ENCODE measurements at regions not wholly inside any gene's neighbourhood (a gene's known extent, or its start where the extent isn't known, plus 50 kb on each side); places are given as distances from the start of the nearest gene placed in this dataset.

DNA sequence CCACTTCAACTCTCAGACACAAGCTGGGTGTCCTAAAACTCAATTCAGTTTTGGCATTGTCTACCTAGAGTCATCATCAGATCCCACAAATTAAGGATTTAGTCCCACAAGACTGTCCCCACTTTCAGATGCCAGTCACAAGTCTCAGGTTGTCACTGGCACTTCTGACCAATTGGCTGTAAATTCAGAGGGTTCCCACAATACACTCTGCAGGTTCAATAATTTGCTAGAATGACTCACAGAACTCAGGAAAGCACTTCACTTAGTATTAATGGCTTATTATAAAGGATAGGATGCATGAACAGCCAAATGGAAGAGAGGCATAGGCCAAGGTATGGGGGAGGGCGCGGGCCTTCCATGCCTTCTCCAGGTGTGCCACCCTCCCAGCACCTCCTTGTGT is 209.1 kb downstream of the SREK1 start:
- Mint-ChIP-seq H3K27ac (no peak overlapping the region), H3K27me3 (ENCODE audit: insufficient read depth, low read depth) (peaks cover 11% of the 10 kb centered on the region), H3K4me1 (no peaks in the 10 kb centered on the region), H3K36me3 (no peaks in the 10 kb centered on the region), H3K4me3 (no peak overlapping the region), H3K9me3 (no peaks in the 10 kb centered on the region)
- no peak overlapping the region for H3K4me2 ChIP-seq
- H3K27me3 ChIP-seq = no peaks in the 10 kb centered on the region
- H3K9me3 ChIP-seq (ENCODE audit: low read depth) = no peaks in the 10 kb centered on the region
- H3K4me1 ChIP-seq = no peaks in the 10 kb centered on the region
- H3K79me2 ChIP-seq (ENCODE audit: low read depth) = no peaks in the 10 kb centered on the region
- TF ChIP-seq EZH2phosphoT487 (IDR thresholded peaks at IDR 0.05) (no peak), EZH2 (IDR thresholded peaks at IDR 0.05) (no peak)
- TF ChIP-seq, protein P1, sequence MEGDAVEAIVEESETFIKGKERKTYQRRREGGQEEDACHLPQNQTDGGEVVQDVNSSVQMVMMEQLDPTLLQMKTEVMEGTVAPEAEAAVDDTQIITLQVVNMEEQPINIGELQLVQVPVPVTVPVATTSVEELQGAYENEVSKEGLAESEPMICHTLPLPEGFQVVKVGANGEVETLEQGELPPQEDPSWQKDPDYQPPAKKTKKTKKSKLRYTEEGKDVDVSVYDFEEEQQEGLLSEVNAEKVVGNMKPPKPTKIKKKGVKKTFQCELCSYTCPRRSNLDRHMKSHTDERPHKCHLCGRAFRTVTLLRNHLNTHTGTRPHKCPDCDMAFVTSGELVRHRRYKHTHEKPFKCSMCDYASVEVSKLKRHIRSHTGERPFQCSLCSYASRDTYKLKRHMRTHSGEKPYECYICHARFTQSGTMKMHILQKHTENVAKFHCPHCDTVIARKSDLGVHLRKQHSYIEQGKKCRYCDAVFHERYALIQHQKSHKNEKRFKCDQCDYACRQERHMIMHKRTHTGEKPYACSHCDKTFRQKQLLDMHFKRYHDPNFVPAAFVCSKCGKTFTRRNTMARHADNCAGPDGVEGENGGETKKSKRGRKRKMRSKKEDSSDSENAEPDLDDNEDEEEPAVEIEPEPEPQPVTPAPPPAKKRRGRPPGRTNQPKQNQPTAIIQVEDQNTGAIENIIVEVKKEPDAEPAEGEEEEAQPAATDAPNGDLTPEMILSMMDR (IDR thresholded peaks at IDR 0.05) = no peak
- H2AFZ ChIP-seq (replicated peaks) = no peak overlapping the region
- no peak overlapping the region for H3K9ac ChIP-seq
- no peaks in the 10 kb centered on the region for H4K20me1 ChIP-seq (ENCODE audit: low read depth)
- H3F3A ChIP-seq (ENCODE audit: low read depth) = no peaks in the 10 kb centered on the region
- H3K4me3 ChIP-seq = no peak overlapping the region
- no peak overlapping the region for H3K27ac ChIP-seq
- no peaks in the 10 kb centered on the region for H3K36me3 ChIP-seq
- DNase-seq (ENCODE audit: low spot score) = no peak

DNA sequence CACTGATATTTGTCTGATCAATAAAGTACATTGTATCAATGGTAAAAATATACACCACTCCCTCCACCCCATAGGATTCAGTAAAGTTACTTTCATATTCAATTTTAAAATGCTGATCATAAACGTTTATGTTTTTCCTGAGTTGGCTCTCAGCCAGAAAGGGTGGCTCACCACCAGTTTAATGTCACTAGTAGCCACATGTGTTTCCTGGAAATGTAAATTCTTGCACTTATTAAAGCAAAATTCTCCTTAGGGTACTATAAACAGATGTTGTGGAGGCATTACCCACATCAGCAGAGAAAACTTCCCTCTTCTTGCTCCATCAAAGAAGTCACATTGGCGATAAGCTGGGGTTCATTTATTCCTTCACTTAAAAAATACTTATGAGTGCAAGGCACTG is 210.3 kb downstream of the SREK1 start:
- H3K4me1 Mint-ChIP-seq = no peaks in the 10 kb centered on the region
- no peak overlapping the region for H3K27ac ChIP-seq
- no peak overlapping the region for H3K4me3 Mint-ChIP-seq
- no peaks in the 10 kb centered on the region for H4K20me1 ChIP-seq (ENCODE audit: low read depth)
- H3K4me1 ChIP-seq = no peaks in the 10 kb centered on the region
- H3K4me3 ChIP-seq = no peak overlapping the region
- no peaks in the 10 kb centered on the region for H3K79me2 ChIP-seq (ENCODE audit: low read depth)
- no peak overlapping the region for H3K27ac Mint-ChIP-seq
- TF ChIP-seq EZH2phosphoT487 (IDR thresholded peaks at IDR 0.05) = no peak
- TF ChIP-seq, protein P1 (IDR thresholded peaks at IDR 0.05) = no peak
- TF ChIP-seq EZH2 (IDR thresholded peaks at IDR 0.05) = no peak
- DNase-seq (ENCODE audit: low spot score) = no peak
- peaks cover 10% of the 10 kb centered on the region for H3K27me3 Mint-ChIP-seq (ENCODE audit: insufficient read depth, low read depth)
- no peaks in the 10 kb centered on the region for H3K27me3 ChIP-seq
- H3K9me3 Mint-ChIP-seq = no peaks in the 10 kb centered on the region
- H3F3A ChIP-seq (ENCODE audit: low read depth) = no peaks in the 10 kb centered on the region
- no peak overlapping the region for H2AFZ ChIP-seq (replicated peaks)
- H3K9me3 ChIP-seq (ENCODE audit: low read depth) = no peaks in the 10 kb centered on the region
- H3K36me3 Mint-ChIP-seq = no peaks in the 10 kb centered on the region
- no peaks in the 10 kb centered on the region for H3K36me3 ChIP-seq
- no peak overlapping the region for H3K4me2 ChIP-seq
- no peak overlapping the region for H3K9ac ChIP-seq

DNA sequence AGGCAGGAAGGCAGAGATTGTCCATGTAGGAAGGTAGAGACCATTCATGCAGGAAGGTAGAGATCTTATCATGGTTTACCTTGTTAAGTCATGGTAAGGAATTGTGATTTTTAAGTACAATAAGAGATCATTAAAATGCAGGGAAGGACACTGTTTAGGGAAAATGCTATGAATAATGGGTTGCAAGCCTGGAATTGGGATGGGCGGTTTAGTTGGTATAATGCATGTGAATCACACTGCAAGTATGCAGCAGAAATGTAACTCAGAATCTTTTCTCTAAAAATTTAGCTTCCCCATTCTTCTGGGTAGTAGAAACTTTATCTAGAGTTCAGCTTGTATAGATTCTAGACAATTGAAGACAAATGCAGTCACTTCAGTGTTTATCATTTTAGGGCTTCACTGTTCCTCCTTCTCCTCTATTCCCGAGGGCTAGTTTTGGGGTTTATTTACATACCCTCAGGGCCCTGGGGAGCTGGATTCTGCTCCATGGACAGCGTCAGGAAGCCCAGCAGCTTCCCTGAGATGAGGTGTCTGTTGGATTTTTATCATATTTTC is 212.0 kb downstream of the SREK1 start:
- no peaks in the 10 kb centered on the region for H3K79me2 ChIP-seq (ENCODE audit: low read depth)
- H3K9ac ChIP-seq = no peak overlapping the region
- H3K9me3 ChIP-seq (ENCODE audit: low read depth) = no peaks in the 10 kb centered on the region
- no peaks in the 10 kb centered on the region for H3K36me3 Mint-ChIP-seq
- H3K36me3 ChIP-seq = no peaks in the 10 kb centered on the region
- peaks cover 10% of the 10 kb centered on the region for H3K27me3 Mint-ChIP-seq (ENCODE audit: insufficient read depth, low read depth)
- no peak overlapping the region for H3K4me3 ChIP-seq
- no peaks in the 10 kb centered on the region for H3K4me1 Mint-ChIP-seq
- no peaks in the 10 kb centered on the region for H3K9me3 Mint-ChIP-seq
- H4K20me1 ChIP-seq (ENCODE audit: low read depth) = no peaks in the 10 kb centered on the region
- no peak for TF ChIP-seq EZH2 (IDR thresholded peaks at IDR 0.05)
- TF ChIP-seq, protein P1 (IDR thresholded peaks at IDR 0.05) = no peak
- TF ChIP-seq EZH2phosphoT487 (IDR thresholded peaks at IDR 0.05) = no peak
- H2AFZ ChIP-seq (replicated peaks) = no peak overlapping the region
- no peak overlapping the region for H3K27ac ChIP-seq
- H3K4me3 Mint-ChIP-seq = no peak overlapping the region
- no peak for DNase-seq (ENCODE audit: low spot score)
- no peaks in the 10 kb centered on the region for H3K27me3 ChIP-seq
- H3K27ac Mint-ChIP-seq = no peak overlapping the region
- H3F3A ChIP-seq (ENCODE audit: low read depth) = no peaks in the 10 kb centered on the region
- no peaks in the 10 kb centered on the region for H3K4me1 ChIP-seq
- H3K4me2 ChIP-seq = no peak overlapping the region

All from neural progenitor cell (in vitro differentiated cells).